ELF-1 (cell line): ENCODE measurements at regions not wholly inside any gene's neighbourhood (a gene's known extent, or its start where the extent isn't known, plus 50 kb on each side); places are given as distances from the start of the nearest gene placed in this dataset.
A peak's percentile ranks its signal among the peaks of the same experiment; 100 is the strongest.

Source experiments
- DNase-seq: peaks from one replicate; pipeline ENCODE4 v3.0.0-alpha.2; 2016; ENCODE audit warnings: low read depth, low spot score

DNA sequence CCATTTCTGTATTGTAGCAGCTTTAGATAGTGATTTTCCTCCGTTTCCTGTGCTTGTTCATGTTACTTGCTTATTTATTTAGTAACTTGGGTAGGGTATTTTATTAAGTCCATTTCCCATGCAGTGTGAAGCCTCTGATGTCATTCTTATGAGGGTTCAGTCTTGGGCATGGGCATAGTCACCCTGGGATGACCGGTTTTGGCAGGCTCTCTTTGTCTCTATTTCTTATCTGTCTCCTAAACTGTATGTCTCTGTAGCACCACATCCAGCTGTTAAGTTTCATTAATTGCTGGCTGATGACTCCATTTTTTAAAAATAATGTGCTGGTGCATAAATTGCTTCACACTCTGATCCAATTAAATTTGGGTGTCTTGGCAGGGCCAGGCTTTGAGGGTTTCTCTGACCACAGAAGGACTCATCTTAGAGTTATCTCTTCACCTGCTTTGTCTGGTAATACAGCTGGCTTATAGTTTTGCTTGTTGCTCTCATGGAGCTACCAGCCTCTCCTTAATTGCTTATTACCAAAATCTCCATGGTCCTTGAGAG, 173.3 kb upstream of the VLDLR start:
- no peak for DNase-seq

DNA sequence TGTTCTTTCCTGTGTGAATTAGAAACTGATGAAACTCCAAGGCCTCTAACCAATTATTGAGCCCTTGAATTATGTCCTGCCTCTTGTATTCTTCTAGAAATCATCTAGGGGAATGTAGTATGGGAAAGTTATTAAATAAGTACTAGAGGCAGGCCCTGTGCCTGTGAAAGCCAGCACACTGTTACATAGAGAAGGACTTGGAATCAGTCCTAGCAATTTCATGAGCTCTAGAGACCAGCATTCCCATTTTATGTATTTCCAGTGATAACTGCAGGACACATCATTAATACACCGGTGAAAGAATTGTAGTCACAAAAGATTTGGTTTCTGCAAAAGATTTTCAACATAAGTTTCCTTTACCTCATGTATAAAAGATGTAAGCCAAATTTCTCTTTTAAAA, 168.5 kb upstream of the VLDLR start:
- no peak for DNase-seq

DNA sequence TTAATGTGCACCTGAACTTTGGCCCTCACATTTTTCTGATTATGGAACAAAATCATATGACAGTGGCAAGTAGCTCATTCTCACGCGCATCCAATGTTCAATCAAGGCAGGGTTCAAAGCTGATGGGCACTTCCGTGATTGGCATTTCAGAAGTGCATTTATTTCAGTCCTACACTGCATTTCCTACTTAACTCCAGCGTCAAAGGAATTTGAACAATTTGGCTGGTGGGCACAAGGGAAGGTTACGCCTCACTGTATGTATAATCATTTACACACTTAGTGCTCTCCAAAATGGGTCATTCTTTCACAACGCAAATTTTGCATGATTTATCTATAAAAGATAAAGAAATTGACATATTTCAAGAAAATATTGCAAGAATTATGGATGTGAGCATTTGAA, 167.9 kb upstream of the VLDLR start:
- DNase-seq = peak; percentile 3

DNA sequence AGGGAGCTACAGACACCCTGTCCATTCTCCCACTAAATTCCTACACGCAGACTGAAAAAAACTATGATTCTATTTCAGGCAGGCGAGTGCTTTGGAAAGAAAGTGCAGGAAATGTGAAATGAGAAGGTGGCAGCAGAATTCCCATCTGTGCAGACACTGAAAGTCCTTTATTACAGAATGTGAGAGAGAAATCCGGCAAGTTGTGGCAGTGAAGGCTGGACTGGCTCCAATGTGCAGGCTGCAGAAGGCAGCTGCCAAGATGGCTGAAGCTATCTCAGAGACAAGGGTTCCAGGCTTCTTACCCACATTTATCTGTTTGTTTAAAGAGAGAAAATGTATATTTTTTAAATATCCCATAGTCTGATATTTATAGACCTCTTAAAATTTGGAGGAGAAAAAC, 161.8 kb upstream of the VLDLR start:
- DNase-seq = no peak

DNA sequence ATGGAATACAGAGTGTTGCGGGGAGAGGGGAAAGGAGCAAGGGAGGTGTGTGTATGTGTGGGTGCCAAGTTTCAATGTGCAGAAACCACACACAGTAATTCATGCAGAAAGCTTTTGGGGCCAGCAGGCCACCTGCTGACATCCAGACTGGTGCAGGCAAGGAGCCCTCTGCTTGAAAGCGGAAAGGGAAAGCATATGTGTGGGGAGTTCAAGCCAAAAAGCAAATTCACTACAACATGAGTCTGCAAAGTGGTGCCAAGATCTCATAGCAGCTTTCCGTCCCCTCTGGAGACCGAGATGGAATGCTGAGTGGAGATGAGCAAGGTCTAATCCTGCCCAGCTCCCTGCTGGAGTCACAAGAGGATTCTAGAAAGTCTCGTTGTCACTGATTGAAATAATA, 159.7 kb upstream of the VLDLR start:
- no peak for DNase-seq

DNA sequence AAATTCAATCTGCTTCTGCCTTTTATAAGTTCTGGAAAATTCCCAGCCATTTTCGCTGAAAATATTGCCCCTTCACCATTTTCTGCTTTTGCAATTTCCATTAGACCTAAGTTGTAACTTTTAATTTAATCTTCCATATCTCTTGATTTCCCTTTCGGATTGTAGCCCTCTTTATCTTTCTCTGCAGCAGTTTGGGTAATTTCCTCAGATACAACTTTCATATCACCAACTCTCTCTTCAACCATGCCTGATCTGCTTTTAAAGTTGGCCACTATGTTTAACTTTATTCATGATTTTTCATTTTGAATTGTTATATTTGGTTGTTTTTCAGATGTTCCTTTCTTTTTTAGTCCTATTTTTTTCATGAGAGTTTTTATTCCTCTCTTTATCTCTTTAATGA, 157.0 kb upstream of the VLDLR start:
- no peak for DNase-seq

DNA sequence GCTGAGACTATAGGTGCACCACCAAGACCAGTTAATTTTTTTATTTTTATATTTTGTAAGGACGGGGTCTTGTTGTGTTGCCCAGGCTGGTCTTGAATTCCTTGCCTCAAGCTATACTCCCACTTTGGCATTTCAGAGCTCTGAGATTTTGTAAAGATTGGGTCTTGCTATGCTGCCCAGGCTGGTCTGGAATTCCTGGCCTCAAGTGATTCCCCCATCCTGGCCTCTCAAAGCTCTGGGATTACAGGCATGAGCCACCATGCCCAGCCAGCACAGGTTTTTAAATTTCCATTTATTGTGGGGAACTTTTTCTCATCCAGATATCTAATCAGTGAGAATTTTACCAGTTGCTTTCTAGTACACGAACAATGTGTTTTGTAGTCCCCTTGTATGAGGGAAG, 156.1 kb upstream of the VLDLR start:
- no peak for DNase-seq

DNA sequence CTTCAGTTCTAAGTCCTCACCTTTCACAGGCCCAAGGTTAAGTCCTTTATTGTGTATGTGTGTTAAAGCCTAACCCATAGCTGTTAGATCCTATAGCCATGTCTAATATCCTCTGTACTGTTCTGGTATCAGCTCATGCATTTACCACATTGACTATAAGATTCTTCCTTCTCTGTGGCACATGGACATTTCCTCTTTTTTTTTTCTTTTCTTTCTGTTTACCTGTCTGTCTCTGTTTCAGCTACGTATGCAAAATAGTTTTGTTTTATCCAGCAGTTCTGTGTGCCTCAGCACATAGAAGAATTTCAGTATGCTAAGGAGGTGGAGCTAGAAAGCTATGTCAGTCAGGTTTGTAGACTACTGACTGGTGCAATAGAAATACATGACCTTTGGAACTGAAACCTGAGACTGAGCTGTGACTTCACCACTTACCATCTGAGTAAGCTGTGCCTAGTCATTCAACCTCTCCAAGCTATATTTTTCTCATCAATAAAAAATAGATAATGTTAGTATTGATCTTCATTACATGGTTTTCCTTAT, 155.6 kb upstream of the VLDLR start:
- DNase-seq = no peak

DNA sequence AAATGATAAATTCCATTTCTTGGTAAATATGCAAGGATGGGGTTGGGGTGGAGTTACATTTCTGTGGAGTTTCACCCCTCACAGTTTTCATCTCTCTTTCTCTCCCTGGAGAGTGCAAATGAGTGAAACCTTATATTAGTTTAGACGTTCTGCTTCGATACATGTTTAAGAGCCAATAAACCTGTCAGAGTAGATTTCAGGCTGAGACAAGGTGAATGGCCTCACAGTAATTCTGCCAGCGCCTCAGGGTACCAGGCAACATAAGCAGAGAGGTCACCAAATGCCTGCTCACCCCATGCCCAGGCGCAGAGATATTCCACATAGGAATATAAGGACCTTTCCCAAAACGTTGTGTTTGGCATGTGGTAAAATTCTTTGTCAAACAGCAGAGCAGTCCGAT, 154.9 kb upstream of the VLDLR start:
- peak; percentile 16 for DNase-seq

DNA sequence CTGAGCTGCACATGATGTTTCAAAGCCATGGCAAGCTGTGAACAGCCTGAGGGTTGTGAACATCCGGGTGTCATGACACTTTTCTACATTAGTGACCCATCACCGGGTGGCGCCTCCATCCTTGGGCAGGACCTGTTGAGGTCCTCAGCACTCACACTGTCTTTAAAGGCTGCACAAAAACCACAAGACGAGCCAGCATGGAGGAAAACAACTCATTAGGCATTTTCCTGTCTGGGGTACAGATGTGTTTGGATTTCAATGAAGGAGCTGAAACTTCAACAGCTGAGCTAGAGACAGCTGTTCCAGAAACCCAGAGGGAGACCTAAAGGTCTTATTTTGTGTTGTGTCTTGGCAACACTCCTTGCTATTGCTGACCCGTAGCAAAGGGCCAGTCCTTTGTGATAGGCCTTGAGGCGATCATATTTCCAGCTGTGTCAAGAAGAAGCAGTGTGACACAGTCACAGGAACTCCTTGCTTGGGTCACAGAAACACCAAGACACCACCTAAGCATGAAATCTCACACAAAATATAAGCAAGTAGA, 151.8 kb upstream of the VLDLR start:
- peak; percentile 31 for DNase-seq

DNA sequence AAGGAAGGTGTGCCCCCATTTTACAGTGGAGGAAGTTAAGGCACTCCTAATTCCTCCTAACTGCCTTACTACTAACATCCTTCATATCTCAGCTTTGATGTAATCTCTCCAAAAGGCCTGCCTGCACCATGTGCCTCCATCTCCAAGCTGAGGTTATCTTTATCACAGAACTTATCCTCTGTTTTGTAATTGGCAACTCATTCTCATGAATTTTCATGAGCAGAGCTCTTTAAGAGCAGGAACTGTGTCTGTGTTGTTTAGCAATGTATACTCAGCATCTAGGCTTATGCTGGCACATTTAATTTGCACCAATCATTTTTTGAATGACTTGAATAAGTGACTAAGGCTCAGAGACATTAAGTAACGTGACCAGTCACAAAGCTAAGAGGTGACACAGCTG, 147.9 kb upstream of the VLDLR start:
- no peak for DNase-seq

DNA sequence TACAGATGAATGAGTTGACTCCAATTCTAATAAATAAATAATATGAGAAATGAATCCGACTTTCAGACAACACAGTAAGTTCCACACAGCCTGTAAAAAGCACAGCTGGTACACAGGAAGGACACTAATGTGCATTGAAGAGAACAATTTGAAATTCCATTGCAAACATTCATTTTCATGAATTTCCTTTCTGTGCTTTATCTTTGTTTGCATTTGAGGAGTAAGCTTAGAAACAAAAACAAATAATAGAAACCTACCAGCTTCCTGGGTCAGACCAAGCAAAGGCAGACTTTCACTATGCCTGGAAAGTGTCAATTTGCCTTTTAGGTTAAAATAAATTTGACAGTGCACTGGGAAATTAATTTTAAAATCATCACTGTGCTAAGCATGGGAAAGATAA, 143.8 kb upstream of the VLDLR start:
- no peak for DNase-seq

DNA sequence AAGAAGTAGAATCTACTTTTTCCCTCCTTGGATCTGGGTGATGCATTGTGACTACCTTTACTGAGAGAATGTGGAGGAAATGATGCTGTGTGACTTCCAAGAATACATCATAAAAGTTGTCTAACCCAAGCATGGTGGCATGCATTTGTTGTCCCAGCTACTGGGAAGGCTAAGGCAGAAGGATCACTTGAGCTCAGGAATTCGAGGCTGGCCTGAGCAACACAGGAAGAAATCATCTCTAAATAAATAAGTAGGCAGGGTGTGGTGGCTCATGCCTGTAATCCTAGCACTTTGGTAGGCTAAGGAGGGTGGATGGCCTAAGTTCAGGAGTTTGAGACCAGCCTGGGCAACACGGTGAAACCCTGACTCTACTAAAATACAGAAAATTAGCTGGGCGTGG, 143.2 kb upstream of the VLDLR start:
- no peak for DNase-seq

DNA sequence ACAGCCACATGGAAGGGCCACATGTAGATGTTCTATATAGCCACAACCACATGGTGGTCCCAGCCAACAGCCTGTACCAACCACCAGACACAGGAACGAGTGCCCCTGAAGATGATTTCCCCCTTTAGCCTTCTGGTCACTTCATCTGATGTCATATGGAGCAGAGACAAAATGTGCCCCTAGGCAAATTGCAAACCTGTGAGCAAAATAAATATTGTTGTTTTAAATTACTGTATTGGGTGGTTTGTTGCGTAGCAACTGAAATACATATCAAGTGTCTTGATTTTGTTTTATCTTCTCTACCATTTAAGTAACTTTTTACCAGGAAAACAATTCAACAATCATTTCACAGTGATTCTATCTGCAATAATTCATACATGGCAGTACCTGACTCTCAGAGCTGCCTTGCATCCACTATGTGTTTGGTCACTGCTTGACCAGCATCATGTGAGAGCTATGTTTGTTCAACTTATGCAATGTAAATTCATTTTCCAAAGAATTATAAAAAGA, 142.5 kb upstream of the VLDLR start:
- no peak for DNase-seq

DNA sequence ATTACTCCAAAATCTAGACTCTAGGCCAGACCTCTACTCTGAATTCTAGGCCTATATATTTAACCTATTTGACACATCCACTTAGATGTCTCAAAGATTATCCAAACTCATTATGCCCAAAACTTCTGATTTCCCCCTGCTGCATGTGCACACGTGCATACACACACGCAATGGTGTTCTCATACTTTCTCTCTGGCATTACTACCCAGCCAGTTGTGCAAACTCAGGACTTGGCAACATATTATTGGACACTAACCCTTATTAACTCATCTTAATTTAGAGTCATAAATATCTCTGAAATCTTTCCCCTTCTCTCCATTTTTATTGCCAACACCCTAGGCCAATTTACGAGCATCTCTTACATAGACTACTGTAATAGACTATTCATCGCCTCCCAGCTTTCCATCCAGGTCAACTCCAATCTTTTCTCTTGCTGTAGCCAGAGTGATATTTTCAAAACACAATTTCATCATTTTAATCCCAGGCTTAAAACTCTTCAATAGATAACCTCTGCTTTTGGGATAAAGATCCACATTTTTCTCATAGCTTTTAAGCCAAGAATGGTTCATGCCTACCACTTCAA, 141.2 kb upstream of the VLDLR start:
- DNase-seq = no peak

DNA sequence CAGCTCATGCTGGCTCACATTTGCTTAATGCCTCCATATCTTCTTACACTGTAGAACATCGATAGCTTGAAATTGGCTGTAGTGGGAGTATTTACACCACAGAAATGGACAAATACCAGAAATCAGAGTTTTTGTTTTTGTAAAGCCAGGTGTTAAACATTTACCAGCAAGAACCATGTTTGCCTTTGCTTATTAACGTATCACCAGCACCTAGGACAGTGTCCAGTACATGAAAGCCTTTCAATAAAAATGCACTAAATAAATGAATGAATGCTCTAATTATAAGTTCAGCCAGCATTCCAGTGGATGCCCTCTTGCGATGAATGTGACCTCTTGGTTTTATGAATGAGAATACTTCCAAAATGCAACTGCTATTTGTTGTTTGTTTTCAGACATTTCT, 140.4 kb upstream of the VLDLR start:
- DNase-seq = no peak

DNA sequence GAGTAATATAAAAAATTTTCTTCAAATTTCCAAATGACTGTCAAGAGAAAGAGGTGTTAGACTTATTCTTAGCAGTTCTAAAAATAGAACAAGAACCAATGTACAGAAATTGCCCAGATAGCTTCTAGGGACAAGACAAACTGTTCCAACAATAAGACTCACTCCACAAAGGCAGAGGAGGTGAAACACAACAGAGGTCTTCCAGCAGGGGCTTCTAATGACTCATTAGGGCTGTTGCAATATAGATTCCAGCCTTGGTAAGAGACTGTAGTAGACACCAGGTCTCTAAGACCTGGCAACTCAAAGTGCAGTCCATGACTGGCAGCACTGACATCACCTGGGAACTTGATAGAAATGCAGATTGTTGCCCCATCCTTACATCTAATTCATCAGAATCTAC, 134.6 kb upstream of the VLDLR start:
- DNase-seq = no peak

DNA sequence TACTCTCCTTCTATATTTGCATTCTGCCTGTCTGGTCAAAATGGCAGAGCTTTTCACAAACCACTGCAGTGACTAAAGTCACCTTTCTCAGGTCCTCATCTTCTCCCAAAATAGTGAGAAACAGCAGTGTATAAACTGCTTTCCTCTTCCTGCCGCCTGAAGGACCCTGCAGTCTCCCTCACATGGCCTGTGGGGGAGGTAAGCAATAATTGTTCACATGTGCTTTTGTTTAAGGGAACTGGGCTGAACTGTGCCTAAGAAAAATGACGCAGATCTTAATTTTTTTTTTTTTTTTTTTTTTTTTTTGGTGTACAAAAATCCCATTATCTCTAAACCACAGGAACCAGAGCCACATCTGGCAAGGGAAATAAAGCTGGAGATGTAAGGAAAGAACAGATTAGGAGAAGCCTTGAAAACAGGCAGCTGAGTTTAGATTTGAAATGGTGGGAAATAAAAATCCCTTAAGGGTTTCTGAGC, 131.7 kb upstream of the VLDLR start:
- DNase-seq = no peak

DNA sequence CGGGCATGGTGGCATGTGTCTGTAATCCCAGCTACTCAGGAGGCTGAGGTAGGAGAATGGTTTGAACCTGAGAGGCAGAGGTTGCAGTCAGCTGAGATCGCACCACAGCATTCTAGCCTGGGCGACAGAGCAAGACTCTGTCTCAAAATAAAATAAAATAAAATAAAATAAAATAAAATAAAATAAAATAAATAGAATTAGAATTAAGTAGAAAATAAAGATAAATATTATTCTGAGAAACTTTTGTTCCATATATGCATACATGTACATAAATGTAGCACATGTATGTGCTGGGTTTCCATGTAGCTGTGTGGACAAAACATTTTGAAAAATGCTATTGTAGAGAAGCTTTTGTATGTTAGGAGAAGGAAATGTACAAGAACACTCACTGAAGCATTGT, 129.4 kb upstream of the VLDLR start:
- DNase-seq = no peak

DNA sequence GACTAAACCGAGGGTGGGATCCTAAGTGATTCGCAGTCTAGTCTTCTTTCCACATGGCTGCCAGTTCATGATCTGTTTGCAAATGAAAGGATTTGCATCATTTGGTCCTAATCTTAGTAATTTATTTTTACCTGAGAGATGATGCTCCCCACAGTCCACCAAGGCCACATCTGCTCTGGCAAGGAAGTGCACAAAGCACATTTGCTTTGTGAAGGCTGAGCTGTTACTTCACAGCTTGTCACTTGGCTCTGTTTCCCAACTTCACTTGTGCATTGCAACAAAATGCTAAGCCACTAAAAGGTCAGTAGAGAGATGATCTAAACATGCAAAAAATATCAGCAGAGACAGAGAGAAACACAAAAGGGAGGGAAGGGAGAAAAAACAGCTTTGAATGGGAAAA, 128.5 kb upstream of the VLDLR start:
- no peak for DNase-seq

DNA sequence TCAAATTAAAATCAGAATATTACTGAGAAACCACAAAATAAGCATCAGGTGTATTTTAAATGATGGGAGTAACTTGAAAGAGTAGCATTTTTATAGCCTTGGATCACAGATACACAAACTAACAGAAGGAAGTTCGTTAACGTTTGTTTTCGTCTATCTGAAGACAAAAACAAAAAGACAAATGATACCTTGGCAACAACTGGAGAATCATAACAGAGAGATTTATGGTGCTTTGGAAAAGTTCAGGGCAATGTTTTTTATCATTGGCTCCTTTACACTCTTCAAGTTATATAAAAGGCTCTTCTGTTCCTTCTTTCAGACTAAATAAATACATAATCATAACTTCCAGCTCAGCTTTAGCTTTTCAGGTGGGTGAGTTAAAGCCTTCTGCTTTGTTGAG, 128.1 kb upstream of the VLDLR start:
- no peak for DNase-seq

DNA sequence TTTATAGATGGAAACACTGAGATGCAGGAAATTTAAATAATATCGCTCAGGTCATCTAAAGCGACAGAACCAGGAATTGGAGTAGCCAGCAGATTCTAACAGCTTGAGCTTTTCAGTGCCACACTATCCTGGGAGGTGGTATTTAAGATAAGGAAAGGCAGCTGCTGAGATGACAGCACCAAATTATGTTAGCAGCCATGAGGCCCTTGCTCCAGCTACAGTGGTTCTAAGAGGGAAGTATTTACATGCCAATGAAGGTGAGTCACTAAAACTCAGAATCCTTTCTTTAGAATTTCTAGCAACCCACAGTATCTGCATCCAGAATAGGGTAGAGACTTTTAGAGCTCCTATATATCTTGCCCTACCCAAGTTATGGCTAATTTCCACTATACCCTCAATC, 127.0 kb upstream of the VLDLR start:
- DNase-seq = peak; percentile 45

DNA sequence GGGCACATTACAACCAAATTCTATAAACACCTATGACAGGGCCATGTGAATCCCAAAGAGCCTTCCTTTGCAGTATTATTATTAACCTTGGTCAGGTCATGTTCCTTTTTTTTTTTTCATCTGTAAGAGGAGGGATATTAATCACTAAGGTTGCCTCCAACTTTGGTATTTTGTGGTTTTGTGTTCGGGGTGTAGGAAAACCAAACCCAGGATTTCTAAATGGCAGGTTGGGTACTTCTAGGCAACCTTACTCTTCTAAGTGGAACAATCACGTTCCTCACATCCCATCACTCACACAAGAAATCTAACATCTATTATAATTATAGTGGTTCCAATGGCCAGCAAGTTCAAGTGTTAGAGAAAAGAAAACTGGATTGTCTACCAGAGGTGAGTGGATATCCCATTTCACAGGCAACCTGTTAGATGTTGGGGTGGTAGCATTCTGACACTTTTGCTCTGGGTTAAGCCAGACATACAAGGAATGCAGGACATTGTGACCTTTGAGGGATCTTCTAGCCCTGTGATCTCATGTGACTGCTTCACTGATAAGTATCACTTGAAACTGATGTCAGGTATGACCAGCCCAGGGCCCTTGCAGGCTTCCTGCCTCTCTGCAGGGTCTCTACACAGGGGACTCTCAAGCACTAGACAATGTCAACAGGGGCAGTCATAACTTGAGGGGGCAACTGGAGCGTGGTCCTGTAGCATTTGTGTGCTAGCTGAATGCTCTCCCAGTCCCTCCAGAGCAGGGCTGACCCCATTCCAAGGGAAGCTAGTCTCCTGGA, 126.2 kb upstream of the VLDLR start:
- DNase-seq = no peak
